ENCODE measurements at regions not wholly inside any gene's neighbourhood (a gene's known extent, or its start where the extent isn't known, plus 50 kb on each side); places are given as distances from the start of the nearest gene placed in this dataset.

- DNase-seq (ENCODE audit: low spot score): no peak
Observed at GRCh38 chr7:116148108-116148507, 62.2 kb upstream of the TES start.

- no peak for DNase-seq (ENCODE audit: low spot score)
Observed at GRCh38 chr7:116148626-116149025, 61.7 kb upstream of the TES start.

- DNase-seq (ENCODE audit: low spot score): no peak
Observed at GRCh38 chr7:116150588-116150987, 59.8 kb upstream of the TES start.

DNA sequence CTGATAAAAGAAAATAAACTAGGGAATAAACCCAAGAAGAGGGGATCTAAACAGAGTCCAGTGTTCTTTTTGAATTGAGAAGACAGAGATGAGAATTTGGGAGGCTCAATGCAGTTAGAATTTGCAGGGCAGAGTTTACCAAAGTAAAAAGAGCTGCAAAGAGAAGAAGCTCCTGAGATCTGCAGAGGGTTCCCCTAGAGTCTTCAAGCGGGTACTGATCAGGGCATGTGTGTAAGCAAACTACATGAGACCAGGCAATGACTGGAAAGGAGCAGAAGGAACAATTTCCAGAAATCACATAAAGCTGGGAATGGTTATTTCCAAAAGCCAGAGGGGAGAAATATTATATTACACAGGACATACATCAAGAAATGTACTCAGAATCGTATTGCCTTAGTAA, 58.1 kb upstream of the TES start:
- no peak for DNase-seq (ENCODE audit: low spot score)

DNA sequence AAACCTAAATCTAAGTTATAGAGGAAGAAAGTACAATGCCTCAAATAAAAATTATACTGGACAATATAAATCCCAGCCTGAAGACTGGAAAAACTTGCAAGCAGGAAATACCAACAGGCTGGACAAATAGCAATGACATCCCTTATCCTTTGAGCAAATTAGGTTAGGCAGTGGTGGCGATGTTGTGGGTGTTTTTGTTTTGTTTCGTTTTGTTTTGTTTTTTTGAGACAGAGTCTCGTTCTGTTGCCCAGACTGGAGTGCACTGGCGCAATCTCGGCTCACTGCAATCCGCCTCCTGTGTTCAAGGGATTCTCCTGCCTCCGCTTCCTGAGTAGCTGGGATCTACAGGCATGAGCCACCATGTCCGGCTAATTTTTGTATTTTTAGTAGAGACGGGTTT, 57.3 kb upstream of the TES start:
- DNase-seq (ENCODE audit: low spot score): no peak

DNA sequence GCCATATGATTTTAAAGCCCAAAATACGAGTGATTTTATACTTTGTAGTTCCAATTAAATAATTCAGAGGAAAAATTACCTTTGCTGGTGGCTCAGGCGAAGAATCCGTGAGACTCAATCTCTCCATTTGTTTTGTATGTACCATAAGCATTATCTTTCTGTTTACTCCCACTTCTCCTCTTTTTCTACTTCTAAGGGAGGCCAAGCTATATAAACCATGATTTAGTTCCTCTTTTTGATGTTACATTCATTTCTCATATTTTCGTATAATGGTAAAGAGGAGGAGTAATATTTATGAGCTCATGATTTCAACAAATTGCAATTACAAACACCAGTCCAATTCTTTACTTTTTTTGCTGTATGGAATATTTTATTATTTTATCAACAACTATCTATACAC, 50.6 kb upstream of the TES start:
- no peak for DNase-seq (ENCODE audit: low spot score)
